ENCODE measurements at regions not wholly inside any gene's neighbourhood (a gene's known extent, or its start where the extent isn't known, plus 50 kb on each side); places are given as distances from the start of the nearest gene placed in this dataset.

DNA sequence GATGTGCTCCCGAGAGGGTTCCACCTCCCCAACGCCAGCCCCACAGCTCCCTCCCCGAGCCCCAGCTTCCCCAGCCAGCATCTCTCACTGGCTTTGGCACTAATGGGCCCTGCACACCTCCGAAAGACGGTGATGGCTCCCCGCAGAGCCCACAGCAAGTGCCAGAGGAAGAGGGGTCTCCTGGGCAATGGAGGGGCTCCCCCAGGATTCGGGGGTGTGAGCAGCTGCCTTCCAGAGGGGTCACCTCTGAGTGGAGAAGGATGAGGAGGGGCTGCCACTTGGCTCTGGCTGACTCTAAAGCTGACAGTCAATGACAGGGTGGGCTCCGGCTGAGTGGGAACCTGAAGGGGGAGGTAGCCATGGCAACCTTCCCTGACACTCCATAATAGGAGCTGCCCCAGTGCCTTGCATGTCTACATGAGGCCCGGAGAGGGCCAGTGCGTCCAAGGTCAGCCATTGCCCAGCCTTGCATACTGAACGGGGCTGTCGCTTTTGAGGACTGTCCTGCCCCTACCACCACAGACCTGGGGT is 98.6 kb upstream of the SYT13 start:
- ChIA-PET POLR2A (no interaction called here), CTCF (ENCODE audit: low intra/inter-chr PET ratio, low total read pairs) (no interaction called here)
- Histone ChIP-seq H3K36me3 (replicated peaks in 1 of 2; ENCODE audit: control insufficient read depth in 1 of 2, insufficient read depth in 2 of 2, low read length in 2 of 2) (no peaks in the 10 kb centered on the region), H3K79me2 (ENCODE audit: insufficient read depth, low read length) (no peaks in the 10 kb centered on the region), H3K9ac (ENCODE audit: insufficient read depth, low read depth, low read length) (no peak overlapping the region), H3K27ac (ENCODE audit: extremely low read length, insufficient read depth, low read length) (no peak overlapping the region), H3K4me3 (replicated peaks in 1 of 3; ENCODE audit: insufficient read depth in 1 of 3, low read depth in 2 of 3, low read length in 3 of 3) (no peak overlapping the region), H4K20me1 (ENCODE audit: insufficient read depth, low read length) (no peaks in the 10 kb centered on the region), H2AFZ (ENCODE audit: low read length) (no peak overlapping the region), H3K4me2 (ENCODE audit: low read depth, low read length) (no peak overlapping the region), H3K4me1 (ENCODE audit: insufficient read depth, low read length) (peaks cover 29% of the 10 kb centered on the region), H3K27me3 (ENCODE audit: control insufficient read depth in 1 of 2, insufficient read depth in 2 of 2, low read length in 2 of 2) (peaks cover 1 to 15% of the 10 kb centered on the region in 2 experiments; a peak in 1 of 5 replicates), H3K9me3 (ENCODE audit: low read length) (no peaks in the 10 kb centered on the region)
- no peak for DNase-seq (ENCODE audit: low spot score)
- no peak for FAIRE-seq
- intact Hi-C loops (cut with micrococcal nuclease; ENCODE audit: unreplicated experiment) (no loop called here), in situ Hi-C loops (cut with HindIII; ENCODE audit: extremely low pct_ligation_motif_present, low pct_unique_long_range_greater_than_20kb) (no loop called here)
- peak; percentile 78 for ATAC-seq
- BruUV-seq (replicated peaks), result no TSS peak
- WGBS (ENCODE audit: low lambda C conversion rate), result 0% methylated on average over 1 of the region's 12 CpGs
- TF ChIP-seq SYNCRIP (IDR thresholded peaks at IDR 0.05; ENCODE audit: insufficient read depth, low read depth, low read length), result no peak
- 0 out of 2 replicates have a peak, but pooled peaks have one; percentile 11 for TF ChIP-seq RFX3 (CRISPR knock-in tag; IDR thresholded peaks at IDR 0.05)
- TF ChIP-seq ZNF382 (CRISPR knock-in tag; IDR thresholded peaks at IDR 0.05; ENCODE audit: borderline replicate concordance), result no peak

GRCh38 chr11:45384016-45384415 is 97.9 kb upstream of the SYT13 start:
- ATAC-seq, result no peak
- H3K4me1 ChIP-seq (ENCODE audit: insufficient read depth, low read length), result peaks cover 21% of the 10 kb centered on the region
- H4K20me1 ChIP-seq (ENCODE audit: insufficient read depth, low read length), result no peaks in the 10 kb centered on the region
- H3K79me2 ChIP-seq (ENCODE audit: insufficient read depth, low read length), result no peaks in the 10 kb centered on the region
- CTCF ChIA-PET (ENCODE audit: low intra/inter-chr PET ratio, low total read pairs), result no interaction called here
- no peak for FAIRE-seq
- intact Hi-C loops (cut with micrococcal nuclease; ENCODE audit: unreplicated experiment) (no loop called here), in situ Hi-C loops (cut with HindIII; ENCODE audit: extremely low pct_ligation_motif_present, low pct_unique_long_range_greater_than_20kb) (no loop called here)
- no peaks in the 10 kb centered on the region for H3K36me3 ChIP-seq (replicated peaks in 1 of 2; ENCODE audit: control insufficient read depth in 1 of 2, insufficient read depth in 2 of 2, low read length in 2 of 2)
- no peak overlapping the region for H3K4me2 ChIP-seq (ENCODE audit: low read depth, low read length)
- H3K27me3 ChIP-seq (ENCODE audit: control insufficient read depth in 1 of 2, insufficient read depth in 2 of 2, low read length in 2 of 2), result peaks cover 1 to 12% of the 10 kb centered on the region in 2 experiments; a peak in 1 of 5 replicates
- no peak overlapping the region for H3K4me3 ChIP-seq (replicated peaks in 1 of 3; ENCODE audit: insufficient read depth in 1 of 3, low read depth in 2 of 3, low read length in 3 of 3)
- H3K27ac ChIP-seq (ENCODE audit: extremely low read length, insufficient read depth, low read length), result no peak overlapping the region
- 0% methylated on average over 4 of the region's 4 CpGs for WGBS (ENCODE audit: low lambda C conversion rate)
- no peak overlapping the region for H2AFZ ChIP-seq (ENCODE audit: low read length)
- no peak for DNase-seq (ENCODE audit: low spot score)
- BruUV-seq (replicated peaks), result no TSS peak
- no peaks in the 10 kb centered on the region for H3K9me3 ChIP-seq (ENCODE audit: low read length)
- TF ChIP-seq BRF2 (CRISPR knock-in tag; IDR thresholded peaks at IDR 0.05), result no peak
- TF ChIP-seq ZNF282 (IDR thresholded peaks at IDR 0.05; ENCODE audit: partially characterized antibody), result no peak
- no peak for TF ChIP-seq ZNF17 (CRISPR knock-in tag; IDR thresholded peaks at IDR 0.05)
- no peak for TF ChIP-seq ZBTB7A (CRISPR knock-in tag; IDR thresholded peaks at IDR 0.05)
- no peak for TF ChIP-seq ZNF761 (CRISPR knock-in tag; conservative IDR thresholded peaks at IDR 0.05)
- no peak for TF ChIP-seq AGO1 (IDR thresholded peaks at IDR 0.05; ENCODE audit: low read depth, low read length, poor library complexity, severe bottlenecking)
- no peak for TF ChIP-seq ZNF746 (CRISPR knock-in tag; IDR thresholded peaks at IDR 0.05)
- TF ChIP-seq GABPB1 (CRISPR knock-in tag; IDR thresholded peaks at IDR 0.05), result no peak
- POLR2A ChIA-PET, result no interaction called here
- H3K9ac ChIP-seq (ENCODE audit: insufficient read depth, low read depth, low read length), result no peak overlapping the region
